GM12873 (cell line): ENCODE measurements at regions not wholly inside any gene's neighbourhood (a gene's known extent, or its start where the extent isn't known, plus 50 kb on each side); places are given as distances from the start of the nearest gene placed in this dataset.

Source experiments
- TF ChIP-seq, protein P1 (sequence below): IDR thresholded peaks from 2 replicates; pipeline ENCODE4 v1.5.1; 2012; ENCODE audit warnings: low read depth, mild to moderate bottlenecking, moderate library complexity, low read length, control low read depth; ENCODE audit not compliant: insufficient read depth; ENCODE audit errors: missing control alignments

- TF ChIP-seq, protein P1, sequence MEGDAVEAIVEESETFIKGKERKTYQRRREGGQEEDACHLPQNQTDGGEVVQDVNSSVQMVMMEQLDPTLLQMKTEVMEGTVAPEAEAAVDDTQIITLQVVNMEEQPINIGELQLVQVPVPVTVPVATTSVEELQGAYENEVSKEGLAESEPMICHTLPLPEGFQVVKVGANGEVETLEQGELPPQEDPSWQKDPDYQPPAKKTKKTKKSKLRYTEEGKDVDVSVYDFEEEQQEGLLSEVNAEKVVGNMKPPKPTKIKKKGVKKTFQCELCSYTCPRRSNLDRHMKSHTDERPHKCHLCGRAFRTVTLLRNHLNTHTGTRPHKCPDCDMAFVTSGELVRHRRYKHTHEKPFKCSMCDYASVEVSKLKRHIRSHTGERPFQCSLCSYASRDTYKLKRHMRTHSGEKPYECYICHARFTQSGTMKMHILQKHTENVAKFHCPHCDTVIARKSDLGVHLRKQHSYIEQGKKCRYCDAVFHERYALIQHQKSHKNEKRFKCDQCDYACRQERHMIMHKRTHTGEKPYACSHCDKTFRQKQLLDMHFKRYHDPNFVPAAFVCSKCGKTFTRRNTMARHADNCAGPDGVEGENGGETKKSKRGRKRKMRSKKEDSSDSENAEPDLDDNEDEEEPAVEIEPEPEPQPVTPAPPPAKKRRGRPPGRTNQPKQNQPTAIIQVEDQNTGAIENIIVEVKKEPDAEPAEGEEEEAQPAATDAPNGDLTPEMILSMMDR = no peak
Observed at GRCh38 chr5:125404056-125404455, 657.6 kb upstream of the ZNF608 start.

DNA sequence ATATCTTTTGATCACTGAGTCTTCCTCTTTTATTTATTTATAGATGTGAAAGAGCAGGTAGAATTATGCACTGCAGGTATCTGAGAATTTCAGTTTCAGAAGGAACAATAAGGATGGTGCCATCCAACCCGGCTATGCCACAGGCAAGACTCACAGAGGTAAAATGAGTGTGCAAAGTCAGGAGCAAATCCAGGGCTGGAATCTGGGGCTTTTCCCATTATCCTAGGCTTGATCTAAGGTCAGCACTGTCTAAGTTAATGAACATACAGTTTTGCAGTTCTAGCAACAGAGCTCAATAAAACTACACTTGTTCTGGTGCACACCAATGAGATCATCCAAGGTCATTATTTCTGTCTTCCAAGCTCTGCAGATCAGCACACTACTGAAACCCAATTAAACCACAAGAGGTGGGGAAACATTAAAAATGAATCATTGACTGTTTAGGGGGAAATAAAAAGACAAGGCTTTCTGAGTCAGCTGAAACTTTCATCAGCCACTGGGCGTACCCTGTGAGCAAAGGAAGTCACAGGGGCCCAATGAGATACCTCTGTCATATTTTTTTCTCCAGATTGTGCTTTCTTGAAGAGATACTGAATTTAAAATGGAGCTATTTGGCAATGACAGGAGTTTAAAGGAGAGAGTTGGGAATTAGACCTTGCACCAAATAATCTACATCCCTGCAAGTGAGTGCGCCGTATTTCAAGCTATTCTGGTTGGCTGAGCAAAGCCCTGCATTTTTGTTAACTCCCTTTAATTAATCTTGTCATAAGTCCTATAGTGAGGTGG, 662.2 kb upstream of the ZNF608 start:
- TF ChIP-seq, protein P1 = no peak

- TF ChIP-seq, protein P1 = no peak
Observed at GRCh38 chr5:125409234-125409860, 662.9 kb upstream of the ZNF608 start.

DNA sequence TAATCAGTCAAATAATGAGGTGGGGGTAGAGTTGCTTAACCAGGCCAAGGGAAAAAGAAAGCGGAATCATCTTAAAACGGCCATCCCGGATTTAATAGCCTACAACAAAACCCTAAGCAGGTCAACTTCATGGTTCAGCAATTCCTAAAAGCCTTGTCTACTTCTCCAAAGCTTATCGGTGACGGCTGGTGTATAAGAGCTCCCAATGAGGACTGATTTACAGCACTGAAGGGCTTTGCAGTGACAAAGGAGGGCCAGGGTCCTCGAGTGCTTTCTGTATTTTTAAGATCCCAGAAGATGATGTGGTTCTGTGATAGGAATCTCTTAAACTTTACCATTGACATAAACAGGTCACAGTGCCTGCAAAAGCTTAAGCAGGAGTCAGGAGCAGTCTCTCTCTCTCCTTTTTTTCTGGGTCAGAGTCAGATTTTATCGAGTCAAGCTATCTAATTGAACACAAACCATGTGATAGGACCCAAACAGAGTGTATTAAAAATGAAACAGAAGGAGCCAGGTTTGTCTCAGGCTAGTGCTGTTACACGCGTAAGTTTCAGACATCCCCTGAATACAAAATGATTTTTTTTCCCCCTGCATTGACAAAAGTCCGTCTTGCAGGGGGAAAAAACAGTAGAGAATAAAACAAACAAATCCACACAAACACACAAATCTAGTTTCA, 663.6 kb upstream of the ZNF608 start:
- TF ChIP-seq, protein P1 = no peak

GRCh38 chr5:125410537-125411070, 664.2 kb upstream of the ZNF608 start:
- TF ChIP-seq, protein P1 = no peak

- TF ChIP-seq, protein P1 = no peak
Observed at GRCh38 chr5:125411071-125411743, 664.8 kb upstream of the ZNF608 start.
